IPS-NIHi7 (cell line): ENCODE measurements at regions not wholly inside any gene's neighbourhood (a gene's known extent, or its start where the extent isn't known, plus 50 kb on each side); places are given as distances from the start of the nearest gene placed in this dataset.
"Not testable (repeated sequence)": the region's sequence is repeated elsewhere in the genome, so short reads cannot be mapped to it uniquely, and the experiment has no call there.

Experiments used
- DNase-seq: peaks from one replicate; pipeline ENCODE4 v3.0.0; 2012; ENCODE audit warnings: mixed read lengths; ENCODE audit errors: extremely low spot score

DNA sequence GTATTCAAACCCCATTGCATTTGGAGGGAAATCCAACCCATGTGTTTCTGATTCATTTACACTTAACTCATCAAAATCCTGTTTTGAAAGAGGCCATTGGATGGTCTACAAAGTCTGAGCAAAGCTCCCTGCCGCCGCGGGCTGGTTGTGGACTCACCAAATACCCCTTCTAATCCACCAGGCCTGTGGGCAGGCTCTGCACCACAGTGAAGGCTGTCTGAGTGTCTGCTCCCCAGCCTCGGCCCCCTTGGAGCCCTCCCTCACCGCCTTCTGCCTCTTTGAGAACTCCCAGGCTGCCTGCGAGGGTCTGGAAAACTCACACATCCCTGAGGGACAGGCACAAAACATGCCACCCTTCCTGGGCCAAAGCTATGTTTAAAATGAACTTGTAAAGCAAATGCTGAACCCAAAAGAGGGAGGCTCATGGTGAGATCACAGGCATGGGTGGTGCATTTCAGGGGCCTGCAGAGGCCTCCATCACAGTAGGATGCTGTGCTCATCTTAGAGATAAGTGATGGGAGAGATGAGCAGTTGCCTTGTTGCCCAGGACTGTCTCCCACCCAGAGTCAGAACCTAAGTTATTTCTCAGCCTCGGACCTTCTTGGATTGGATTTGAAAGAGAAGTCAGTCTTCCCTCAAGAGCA lies 225.0 kb downstream of the CYP26B1 start:
- no peak for DNase-seq

GRCh38 chr2:71922091-71922490 lies 225.6 kb downstream of the CYP26B1 start:
- peak; percentile 7 for DNase-seq

GRCh38 chr2:71920819-71921218 lies 226.8 kb downstream of the CYP26B1 start:
- not testable (repeated sequence) for DNase-seq

GRCh38 chr2:71919708-71920107 lies 228.0 kb downstream of the CYP26B1 start:
- DNase-seq, result no peak

DNA sequence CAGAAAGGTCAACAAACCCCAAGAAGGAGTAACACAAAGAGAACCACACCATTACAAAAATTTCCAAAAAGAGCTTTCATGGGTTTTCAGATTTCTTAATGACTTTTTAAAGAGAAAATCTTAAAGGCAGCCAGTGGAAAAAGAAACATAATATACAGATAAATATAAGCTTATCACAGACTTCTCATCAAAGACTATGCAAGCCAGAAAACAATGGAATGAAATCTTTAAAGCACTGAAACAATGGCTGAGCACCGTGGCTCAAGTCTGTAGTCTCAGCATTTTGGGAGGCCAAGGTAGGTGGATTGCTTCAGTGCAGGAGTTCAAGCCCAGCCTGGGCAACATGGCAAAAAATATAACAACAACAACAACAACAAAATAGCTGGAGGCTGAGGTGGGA lies 237.4 kb downstream of the CYP26B1 start:
- no peak for DNase-seq

GRCh38 chr2:71908798-71909197 lies 238.9 kb downstream of the CYP26B1 start:
- DNase-seq, result no peak

- no peak for DNase-seq
Observed at GRCh38 chr2:71907503-71907902, 240.2 kb downstream of the CYP26B1 start.

GRCh38 chr2:71906357-71906973 lies 241.2 kb downstream of the CYP26B1 start:
- no peak for DNase-seq

DNA sequence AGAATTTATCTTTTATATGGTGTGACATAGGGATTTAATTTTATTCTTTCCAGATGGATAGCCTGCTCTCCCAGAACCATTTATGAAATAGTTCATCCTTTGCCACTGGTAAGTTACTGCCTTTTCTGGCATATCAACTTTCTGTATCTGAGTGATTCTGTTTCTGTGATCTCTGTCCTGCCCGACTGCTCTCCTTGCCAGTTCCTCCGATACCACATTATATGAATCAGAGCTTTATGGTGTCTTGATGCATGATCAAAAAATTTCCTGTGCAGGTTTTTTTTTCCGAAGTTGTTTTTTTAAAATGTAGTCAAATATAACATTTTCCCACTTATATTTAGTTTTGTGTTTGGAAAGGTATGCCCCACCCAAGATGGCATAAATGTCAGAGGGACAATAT lies 242.5 kb downstream of the CYP26B1 start:
- DNase-seq, result no peak

GRCh38 chr2:71903841-71904240 lies 243.8 kb downstream of the CYP26B1 start:
- DNase-seq, result no peak

DNA sequence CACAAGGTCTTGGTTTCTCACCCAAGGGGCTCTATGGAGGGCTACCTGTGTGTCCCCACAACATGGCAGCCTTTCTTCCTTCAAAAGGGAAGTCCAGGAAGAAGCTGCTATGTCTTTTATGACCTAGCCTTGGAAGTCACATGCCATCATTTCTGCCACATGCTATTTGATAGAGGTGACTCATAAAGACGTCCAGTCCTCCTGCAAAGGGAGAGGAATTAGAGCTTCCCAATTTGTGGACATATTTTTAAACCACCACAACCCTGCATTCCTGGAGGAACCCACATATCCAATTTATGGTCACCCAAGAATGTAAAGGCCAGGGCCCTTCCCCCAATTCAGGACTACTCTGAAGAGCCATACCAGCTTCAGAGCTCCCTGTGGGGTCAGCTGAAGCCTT lies 246.2 kb downstream of the CYP26B1 start:
- no peak for DNase-seq

GRCh38 chr2:71898851-71899681 lies 248.6 kb downstream of the CYP26B1 start:
- no peak for DNase-seq

GRCh38 chr2:71898375-71898774 lies 249.3 kb downstream of the CYP26B1 start:
- DNase-seq, result peak; percentile 9

GRCh38 chr2:71897836-71898235 lies 249.8 kb downstream of the CYP26B1 start:
- peak; percentile 22 for DNase-seq

- DNase-seq, result no peak
Observed at GRCh38 chr2:71897137-71897480, 250.6 kb downstream of the CYP26B1 start.

GRCh38 chr2:71896385-71897136 lies 251.1 kb downstream of the CYP26B1 start:
- no peak for DNase-seq

DNA sequence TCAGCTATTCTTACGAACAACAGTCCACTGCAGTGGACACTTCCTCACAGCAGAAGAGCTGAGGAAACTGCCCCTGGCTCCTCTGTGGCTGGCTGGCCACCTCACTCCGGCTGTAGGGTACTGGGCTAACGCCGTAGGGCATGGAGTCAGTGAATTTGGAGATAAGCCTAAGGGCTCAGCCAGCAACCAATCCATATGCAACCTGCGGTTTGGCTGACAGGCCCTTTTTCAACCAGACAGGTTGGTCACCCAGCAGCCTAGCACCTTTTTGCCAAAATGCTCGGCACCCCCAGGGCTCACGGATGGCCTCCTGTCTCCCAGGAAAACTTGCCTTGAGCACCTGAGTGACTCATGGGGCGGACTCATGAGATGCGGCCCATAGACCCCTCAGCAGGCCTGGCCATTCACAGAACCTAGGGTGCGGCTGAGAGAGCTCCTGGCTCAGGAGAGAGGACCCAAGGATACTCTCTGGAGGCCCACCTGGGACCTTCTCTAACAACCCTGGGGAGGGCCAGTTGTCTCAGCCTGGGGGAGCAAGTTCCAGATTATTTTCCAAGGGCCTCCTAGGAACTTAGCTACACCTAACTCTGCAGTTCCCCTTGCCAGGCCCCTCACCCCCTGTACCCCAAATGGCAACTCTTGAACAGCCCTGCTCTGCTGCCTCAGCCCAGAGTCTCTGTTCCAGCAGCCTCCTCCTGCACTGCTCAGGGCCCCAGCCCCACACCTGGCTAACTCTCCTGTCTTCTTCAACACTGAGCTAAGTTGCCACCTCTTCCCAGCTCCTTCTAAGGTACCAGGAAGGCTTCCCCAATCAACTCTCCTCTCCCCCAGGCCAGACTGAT lies 252.1 kb downstream of the CYP26B1 start:
- peak; percentile 9 for DNase-seq

- peak; percentile 57 for DNase-seq
Observed at GRCh38 chr2:71894261-71894660, 253.4 kb downstream of the CYP26B1 start.

DNA sequence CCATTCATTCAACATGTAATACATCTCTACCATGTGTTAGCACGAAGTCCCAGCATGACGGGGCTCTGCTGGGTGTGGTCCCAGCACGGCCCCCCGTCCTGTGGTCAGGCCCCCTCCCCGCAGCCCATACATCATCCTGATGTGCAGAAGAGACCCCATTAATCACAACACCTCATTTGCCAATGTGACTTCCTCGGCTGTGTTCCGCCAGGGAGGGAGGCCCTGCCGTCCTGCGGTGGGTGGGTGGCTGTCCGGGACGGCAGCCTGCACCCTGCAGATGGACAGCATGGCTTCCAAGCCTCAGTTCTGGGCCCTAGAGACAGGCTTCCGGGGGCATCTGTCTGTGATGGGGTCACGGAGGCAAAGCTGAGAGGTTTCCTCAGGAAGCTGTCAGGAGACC lies 254.0 kb downstream of the CYP26B1 start:
- DNase-seq, result no peak

- no peak for DNase-seq
Observed at GRCh38 chr2:71892896-71893295, 254.8 kb downstream of the CYP26B1 start.

- DNase-seq, result peak; percentile 10
Observed at GRCh38 chr2:71892423-71892730, 255.3 kb downstream of the CYP26B1 start.
